GM21447 (cell line): ENCODE measurements at regions not wholly inside any gene's neighbourhood (a gene's known extent, or its start where the extent isn't known, plus 50 kb on each side); places are given as distances from the start of the nearest gene placed in this dataset.

Source experiments
- ATAC-seq: cut with Tn5 transposase; IDR thresholded peaks from one replicate; pipeline ENCODE4 v1.9.1; 2021; ENCODE audit not compliant: unreplicated experiment

GRCh38 chr12:75581515-75581914 is 70.1 kb upstream of the KRR1 start:
- ATAC-seq: no peak

DNA sequence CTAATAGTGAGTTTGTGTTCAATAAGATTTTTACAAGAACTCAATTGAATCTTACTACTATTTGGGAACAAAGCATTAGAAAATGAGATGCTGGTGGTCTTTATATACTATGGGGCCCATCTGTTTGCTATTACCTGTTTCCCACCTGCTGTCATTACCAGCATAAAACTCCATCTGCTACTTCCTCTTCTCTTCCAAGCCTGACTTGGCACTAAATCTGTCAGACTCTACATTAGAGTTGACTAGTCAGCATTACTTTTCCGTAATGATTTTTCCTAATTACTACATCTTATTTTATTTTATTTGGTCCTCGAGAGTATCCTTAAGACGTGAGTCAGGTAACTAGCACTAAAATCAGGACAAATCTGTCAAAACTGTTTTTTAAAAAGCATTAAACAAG is 68.1 kb upstream of the KRR1 start:
- ATAC-seq: no peak

GRCh38 chr12:75578546-75578945 is 67.1 kb upstream of the KRR1 start:
- ATAC-seq: no peak

GRCh38 chr12:75577812-75578211 is 66.4 kb upstream of the KRR1 start:
- no peak for ATAC-seq

DNA sequence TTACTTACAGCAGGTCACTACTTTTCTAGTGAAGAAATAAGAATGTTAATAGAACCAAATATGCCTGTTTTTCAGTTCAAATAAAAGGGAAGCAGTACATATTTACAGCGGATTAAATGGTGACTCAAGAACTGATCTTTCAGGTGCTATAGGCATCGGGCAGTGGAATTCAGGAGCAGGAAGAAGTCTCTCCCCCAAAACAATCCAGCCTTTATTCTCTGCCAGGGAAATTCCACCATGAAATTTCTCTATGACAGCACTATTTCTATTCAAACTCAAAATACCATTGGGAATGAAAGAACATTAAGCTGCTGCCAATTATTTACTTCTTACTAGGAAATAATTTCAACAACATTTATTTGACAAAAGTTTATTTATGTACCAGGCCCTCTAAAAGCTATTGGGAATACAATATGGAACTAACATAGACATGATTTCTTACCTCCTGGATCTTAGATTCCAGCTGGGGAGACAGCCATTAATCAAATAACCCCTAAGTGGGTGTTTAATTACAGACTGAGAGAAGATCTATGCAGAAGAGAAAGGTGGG is 60.3 kb upstream of the KRR1 start:
- ATAC-seq: no peak

DNA sequence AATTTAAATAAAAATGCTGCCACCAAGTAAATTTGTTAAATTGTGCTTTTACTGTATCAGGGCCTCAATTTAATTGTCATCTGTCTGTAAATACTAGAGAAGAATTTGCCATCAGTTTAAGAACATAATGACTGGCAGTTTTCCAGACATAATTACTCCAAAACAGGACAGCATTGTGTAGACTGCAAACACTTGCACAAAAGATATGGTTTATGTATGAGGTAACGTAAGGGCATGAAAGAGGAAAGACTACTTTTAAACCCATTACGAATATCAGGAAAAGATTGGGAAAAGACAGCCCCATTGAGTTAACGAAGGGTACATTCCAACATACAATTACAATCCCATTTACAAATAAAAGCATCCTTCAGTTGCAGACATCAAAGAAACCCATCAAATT is 59.8 kb upstream of the KRR1 start:
- ATAC-seq: no peak

DNA sequence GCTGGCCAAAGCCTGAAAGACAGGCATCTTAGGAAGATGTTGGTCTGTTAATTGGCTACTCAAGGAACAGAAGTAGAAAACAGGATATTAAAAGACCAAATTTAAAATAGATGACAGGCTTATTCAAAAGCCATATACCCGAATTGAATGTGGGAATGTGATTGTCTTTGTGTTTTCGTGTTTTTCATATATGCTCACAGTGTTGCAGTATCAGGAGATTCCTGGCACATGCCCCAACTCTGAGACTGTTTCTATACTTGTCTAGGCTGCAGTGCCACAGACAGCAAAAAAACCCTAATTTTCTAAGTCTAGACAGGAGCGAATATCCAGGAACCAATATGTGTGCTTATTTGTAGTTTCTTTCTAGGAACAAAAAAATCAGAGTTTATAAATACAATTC is 57.4 kb upstream of the KRR1 start:
- no peak for ATAC-seq

- no peak for ATAC-seq
These were observed 57.0 kb upstream of the KRR1 start for GRCh38 chr12:75568393-75568792.

- no peak for ATAC-seq
These were observed 54.4 kb upstream of the KRR1 start for GRCh38 chr12:75565795-75566194.

GRCh38 chr12:75564852-75565251 is 53.4 kb upstream of the KRR1 start:
- no peak for ATAC-seq

DNA sequence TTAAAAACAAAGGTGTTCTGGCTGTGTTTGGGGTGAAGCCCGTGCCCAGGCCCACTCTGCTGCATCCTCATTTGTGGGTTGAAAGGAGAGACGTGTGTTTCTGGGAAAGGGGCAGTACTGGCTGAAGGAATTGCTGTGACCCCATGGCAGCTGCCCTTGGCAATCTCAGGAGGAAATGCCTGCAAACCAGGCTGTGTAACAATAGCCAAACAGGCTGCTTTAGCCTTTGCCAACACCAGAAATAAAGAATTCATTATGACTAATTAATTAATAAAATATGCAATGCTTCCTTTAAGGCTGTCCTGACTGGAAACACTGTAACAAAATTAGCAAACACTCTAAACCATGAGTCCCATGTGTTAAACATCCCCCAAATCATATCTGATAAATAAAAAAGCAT is 53.0 kb upstream of the KRR1 start:
- no peak for ATAC-seq

- no peak for ATAC-seq
These were observed 51.9 kb upstream of the KRR1 start for GRCh38 chr12:75563351-75563750.

GRCh38 chr12:75561921-75562320 is 50.5 kb upstream of the KRR1 start:
- ATAC-seq: no peak
